Left ventricle myocardium inferior (tissue), 1 donor: ENCODE measurements at regions not wholly inside any gene's neighbourhood (a gene's known extent, or its start where the extent isn't known, plus 50 kb on each side); places are given as distances from the start of the nearest gene placed in this dataset.

Experiments
- DNase-seq: peaks from one replicate; pipeline ENCODE4 v3.0.0-alpha.2; 2020
- H3K27ac ChIP-seq: fragments of 200-600 bp; replicated peaks from 2 replicates; pipeline ENCODE4 v1.8.0; 2021
- H3K27me3 ChIP-seq: fragments of 200-600 bp; 2 replicates; pipeline ENCODE4 v1.8.0; 2021; ENCODE audit warnings: low read depth
- H3K36me3 ChIP-seq: fragments of 200-600 bp; 2 replicates; pipeline ENCODE4 v1.8.0; 2021
- H3K4me1 ChIP-seq: fragments of 200-600 bp; 2 replicates; pipeline ENCODE4 v1.8.0; 2021
- H3K4me3 ChIP-seq: fragments of 200-600 bp; 2 replicates; pipeline ENCODE4 v1.8.0; 2021; ENCODE audit warnings: mild to moderate bottlenecking, moderate library complexity
- H3K9me3 ChIP-seq: fragments of 200-600 bp; replicated peaks from 2 replicates; pipeline ENCODE4 v1.8.0; 2021
- CTCF ChIP-seq: fragments of 200-600 bp; IDR thresholded peaks from 2 replicates; pipeline ENCODE4 v1.8.0; 2021; ENCODE audit warnings: antibody characterized with exemption, mild to moderate bottlenecking, borderline replicate concordance
- intact Hi-C: fragments of 100-400 bp; cut with micrococcal nuclease; formaldehyde crosslinking; loops from one replicate; pipeline ENCODE4 v1.11.0; 2022
- donor health status: DM: no; HTN: yes; CAD: no; lungs with severe emphysema.

- H3K4me3 ChIP-seq = no peak overlapping the region
- H3K36me3 ChIP-seq = no peaks in the 10 kb centered on the region
- H3K27ac ChIP-seq = no peak overlapping the region
- DNase-seq = no peak
- no peak for TF ChIP-seq CTCF
- no peaks in the 10 kb centered on the region for H3K27me3 ChIP-seq
- H3K4me1 ChIP-seq = no peaks in the 10 kb centered on the region
- H3K9me3 ChIP-seq = no peaks in the 10 kb centered on the region
- intact Hi-C loops = no loop called here
Measured at GRCh38 chr4:135250040-135250439, 1048.5 kb upstream of the PABPC4L start.

- intact Hi-C loops = no loop called here
- TF ChIP-seq CTCF = no peak
Measured at GRCh38 chr4:135249024-135249423, 1047.4 kb upstream of the PABPC4L start.

GRCh38 chr4:135244696-135245095, 1043.1 kb upstream of the PABPC4L start:
- Histone ChIP-seq H3K27ac (no peak overlapping the region), H3K27me3 (no peaks in the 10 kb centered on the region), H3K4me1 (no peaks in the 10 kb centered on the region), H3K36me3 (no peaks in the 10 kb centered on the region), H3K4me3 (no peak overlapping the region), H3K9me3 (no peaks in the 10 kb centered on the region)
- no peak for DNase-seq
- intact Hi-C loops = no loop called here
- no peak for TF ChIP-seq CTCF

More at GRCh38 chr4:135249024-135249423, 1047.4 kb upstream of the PABPC4L start:
- Histone ChIP-seq H3K27me3 (no peaks in the 10 kb centered on the region), H3K36me3 (no peaks in the 10 kb centered on the region), H3K27ac (no peak overlapping the region), H3K9me3 (no peaks in the 10 kb centered on the region), H3K4me1 (no peaks in the 10 kb centered on the region), H3K4me3 (no peak overlapping the region)
- no peak for DNase-seq

GRCh38 chr4:135244056-135244455, 1042.5 kb upstream of the PABPC4L start:
- intact Hi-C loops = no loop called here
- Histone ChIP-seq H3K36me3 (no peaks in the 10 kb centered on the region), H3K4me3 (no peak overlapping the region), H3K27me3 (no peaks in the 10 kb centered on the region), H3K4me1 (no peaks in the 10 kb centered on the region), H3K9me3 (no peaks in the 10 kb centered on the region), H3K27ac (no peak overlapping the region)
- TF ChIP-seq CTCF = no peak
- DNase-seq = no peak

GRCh38 chr4:135240796-135241195, 1039.2 kb upstream of the PABPC4L start:
- H3K4me1 ChIP-seq = no peaks in the 10 kb centered on the region
- no peak overlapping the region for H3K27ac ChIP-seq
- H3K9me3 ChIP-seq = no peaks in the 10 kb centered on the region
- DNase-seq = no peak
- H3K36me3 ChIP-seq = no peaks in the 10 kb centered on the region
- H3K27me3 ChIP-seq = no peaks in the 10 kb centered on the region
- intact Hi-C loops = no loop called here
- no peak overlapping the region for H3K4me3 ChIP-seq
- no peak for TF ChIP-seq CTCF

DNA sequence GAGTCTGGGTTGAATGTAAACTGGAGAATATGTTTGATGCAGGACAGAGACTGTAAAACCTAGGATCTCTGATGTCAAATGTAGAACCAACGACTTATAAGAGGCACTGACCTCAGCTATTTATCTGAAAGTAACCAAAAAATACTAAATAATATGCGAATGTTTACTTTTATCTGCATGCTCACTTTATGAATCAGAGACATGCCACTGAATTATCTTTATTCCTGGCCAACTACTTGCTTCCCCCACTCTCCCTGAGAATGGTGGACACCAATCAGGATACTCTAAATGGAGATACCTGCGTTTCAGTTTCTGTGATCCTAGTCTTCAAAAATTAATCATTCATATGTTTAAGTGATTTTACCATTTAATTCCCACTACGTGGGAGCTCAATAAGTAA, 1038.4 kb upstream of the PABPC4L start:
- intact Hi-C loops = no loop called here
- Histone ChIP-seq H3K27me3 (no peaks in the 10 kb centered on the region), H3K27ac (no peak overlapping the region), H3K9me3 (no peaks in the 10 kb centered on the region), H3K36me3 (no peaks in the 10 kb centered on the region), H3K4me1 (no peaks in the 10 kb centered on the region), H3K4me3 (no peak overlapping the region)
- DNase-seq = no peak
- no peak for TF ChIP-seq CTCF
